DND-41 (cell line): ENCODE measurements at regions not wholly inside any gene's neighbourhood (a gene's known extent, or its start where the extent isn't known, plus 50 kb on each side); places are given as distances from the start of the nearest gene placed in this dataset.

ENCODE experiments used
- EZH2 ChIP-seq: IDR thresholded peaks from 3 replicates; pipeline ENCODE4 v1.6.1; 2012; ENCODE audit warnings: borderline replicate concordance, low read depth, mild to moderate bottlenecking, moderate library complexity, low read length, inconsistent platforms; ENCODE audit not compliant: severe bottlenecking
- TF ChIP-seq, protein P1 (sequence below): IDR thresholded peaks from 2 replicates; pipeline ENCODE4 v1.5.1; 2012; ENCODE audit warnings: borderline replicate concordance, low read length, moderate library complexity, mild to moderate bottlenecking; ENCODE audit not compliant: poor library complexity, severe bottlenecking; ENCODE audit errors: extremely low read depth

DNA sequence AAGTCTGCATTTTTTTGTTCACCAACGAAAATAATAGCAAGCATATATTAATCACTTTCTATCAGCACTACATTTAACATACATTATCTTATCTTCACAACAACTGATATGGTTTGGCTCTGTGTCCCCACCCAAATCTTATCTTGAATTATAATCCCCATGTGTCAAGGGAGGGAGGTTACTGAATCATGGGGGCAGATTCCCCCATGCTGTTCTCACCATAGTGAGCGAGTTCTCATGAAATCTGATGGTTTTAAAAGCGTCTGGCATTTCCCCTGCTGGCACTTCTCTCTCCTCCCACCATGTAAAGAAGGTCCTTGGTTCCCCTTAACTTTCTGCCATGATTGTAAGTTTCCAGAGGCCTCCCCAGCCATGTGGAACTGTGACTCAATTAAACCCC lies 235.7 kb upstream of the RXFP2 start:
- TF ChIP-seq, protein P1, sequence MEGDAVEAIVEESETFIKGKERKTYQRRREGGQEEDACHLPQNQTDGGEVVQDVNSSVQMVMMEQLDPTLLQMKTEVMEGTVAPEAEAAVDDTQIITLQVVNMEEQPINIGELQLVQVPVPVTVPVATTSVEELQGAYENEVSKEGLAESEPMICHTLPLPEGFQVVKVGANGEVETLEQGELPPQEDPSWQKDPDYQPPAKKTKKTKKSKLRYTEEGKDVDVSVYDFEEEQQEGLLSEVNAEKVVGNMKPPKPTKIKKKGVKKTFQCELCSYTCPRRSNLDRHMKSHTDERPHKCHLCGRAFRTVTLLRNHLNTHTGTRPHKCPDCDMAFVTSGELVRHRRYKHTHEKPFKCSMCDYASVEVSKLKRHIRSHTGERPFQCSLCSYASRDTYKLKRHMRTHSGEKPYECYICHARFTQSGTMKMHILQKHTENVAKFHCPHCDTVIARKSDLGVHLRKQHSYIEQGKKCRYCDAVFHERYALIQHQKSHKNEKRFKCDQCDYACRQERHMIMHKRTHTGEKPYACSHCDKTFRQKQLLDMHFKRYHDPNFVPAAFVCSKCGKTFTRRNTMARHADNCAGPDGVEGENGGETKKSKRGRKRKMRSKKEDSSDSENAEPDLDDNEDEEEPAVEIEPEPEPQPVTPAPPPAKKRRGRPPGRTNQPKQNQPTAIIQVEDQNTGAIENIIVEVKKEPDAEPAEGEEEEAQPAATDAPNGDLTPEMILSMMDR, result no peak
- TF ChIP-seq EZH2, result no peak
